ENCODE measurements at regions not wholly inside any gene's neighbourhood (a gene's known extent, or its start where the extent isn't known, plus 50 kb on each side); places are given as distances from the start of the nearest gene placed in this dataset.

DNA sequence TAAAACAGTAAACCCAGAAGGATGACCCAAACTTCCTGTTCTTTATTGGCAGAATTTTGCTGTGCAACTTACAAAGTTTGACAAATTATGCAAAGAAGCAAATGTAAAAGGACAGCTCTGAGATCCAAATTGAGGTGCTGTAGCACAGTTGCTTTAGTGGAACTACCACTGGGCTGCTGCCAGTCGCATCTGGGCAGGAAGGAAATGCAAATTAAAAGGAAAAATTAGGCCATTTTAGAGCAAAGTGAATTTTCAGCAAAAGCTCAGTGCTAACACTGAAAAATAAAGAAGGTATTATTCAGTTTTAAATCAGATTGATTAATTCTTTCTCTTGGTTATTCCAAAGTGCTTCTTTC, 104.5 kb downstream of the ZMAT3 start:
- Histone ChIP-seq H3K4me2 (ENCODE audit: low read depth, low read length, poor library complexity, severe bottlenecking) (peak overlapping the region; percentile 97), H3K9me3 (ENCODE audit: insufficient read depth, low read length) (no peaks in the 10 kb centered on the region), H4K20me1 (ENCODE audit: low read depth, low read length) (no peaks in the 10 kb centered on the region), H3F3A (ENCODE audit: insufficient read depth) (peaks cover 24% of the 10 kb centered on the region), H3K36me3 (ENCODE audit: low read length) (no peaks in the 10 kb centered on the region), H3K4me3 (ENCODE audit: insufficient read depth, low read length, poor library complexity, severe bottlenecking) (peak overlapping the region; percentile 33), H3K27ac (ENCODE audit: low read depth, low read length) (peak overlapping the region; percentile 95), H3K9ac (ENCODE audit: low read length) (peak overlapping the region; percentile 63), H3K27me3 (ENCODE audit: low read length) (no peaks in the 10 kb centered on the region), H2AFZ (ENCODE audit: low read depth, low read length, severe bottlenecking) (peak overlapping the region; percentile 69), H3K79me2 (ENCODE audit: insufficient read depth, low read length) (no peaks in the 10 kb centered on the region), H3K9me2 (replicated peaks; ENCODE audit: insufficient read depth, low read length) (no peaks in the 10 kb centered on the region)
- TF ChIP-seq EZH2phosphoT487 (conservative IDR thresholded peaks at IDR 0.05; ENCODE audit: low read length) = no peak
- TF ChIP-seq, protein P1, sequence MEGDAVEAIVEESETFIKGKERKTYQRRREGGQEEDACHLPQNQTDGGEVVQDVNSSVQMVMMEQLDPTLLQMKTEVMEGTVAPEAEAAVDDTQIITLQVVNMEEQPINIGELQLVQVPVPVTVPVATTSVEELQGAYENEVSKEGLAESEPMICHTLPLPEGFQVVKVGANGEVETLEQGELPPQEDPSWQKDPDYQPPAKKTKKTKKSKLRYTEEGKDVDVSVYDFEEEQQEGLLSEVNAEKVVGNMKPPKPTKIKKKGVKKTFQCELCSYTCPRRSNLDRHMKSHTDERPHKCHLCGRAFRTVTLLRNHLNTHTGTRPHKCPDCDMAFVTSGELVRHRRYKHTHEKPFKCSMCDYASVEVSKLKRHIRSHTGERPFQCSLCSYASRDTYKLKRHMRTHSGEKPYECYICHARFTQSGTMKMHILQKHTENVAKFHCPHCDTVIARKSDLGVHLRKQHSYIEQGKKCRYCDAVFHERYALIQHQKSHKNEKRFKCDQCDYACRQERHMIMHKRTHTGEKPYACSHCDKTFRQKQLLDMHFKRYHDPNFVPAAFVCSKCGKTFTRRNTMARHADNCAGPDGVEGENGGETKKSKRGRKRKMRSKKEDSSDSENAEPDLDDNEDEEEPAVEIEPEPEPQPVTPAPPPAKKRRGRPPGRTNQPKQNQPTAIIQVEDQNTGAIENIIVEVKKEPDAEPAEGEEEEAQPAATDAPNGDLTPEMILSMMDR (IDR thresholded peaks at IDR 0.05; ENCODE audit: insufficient read depth, low read length, poor library complexity, severe bottlenecking) = no peak

DNA sequence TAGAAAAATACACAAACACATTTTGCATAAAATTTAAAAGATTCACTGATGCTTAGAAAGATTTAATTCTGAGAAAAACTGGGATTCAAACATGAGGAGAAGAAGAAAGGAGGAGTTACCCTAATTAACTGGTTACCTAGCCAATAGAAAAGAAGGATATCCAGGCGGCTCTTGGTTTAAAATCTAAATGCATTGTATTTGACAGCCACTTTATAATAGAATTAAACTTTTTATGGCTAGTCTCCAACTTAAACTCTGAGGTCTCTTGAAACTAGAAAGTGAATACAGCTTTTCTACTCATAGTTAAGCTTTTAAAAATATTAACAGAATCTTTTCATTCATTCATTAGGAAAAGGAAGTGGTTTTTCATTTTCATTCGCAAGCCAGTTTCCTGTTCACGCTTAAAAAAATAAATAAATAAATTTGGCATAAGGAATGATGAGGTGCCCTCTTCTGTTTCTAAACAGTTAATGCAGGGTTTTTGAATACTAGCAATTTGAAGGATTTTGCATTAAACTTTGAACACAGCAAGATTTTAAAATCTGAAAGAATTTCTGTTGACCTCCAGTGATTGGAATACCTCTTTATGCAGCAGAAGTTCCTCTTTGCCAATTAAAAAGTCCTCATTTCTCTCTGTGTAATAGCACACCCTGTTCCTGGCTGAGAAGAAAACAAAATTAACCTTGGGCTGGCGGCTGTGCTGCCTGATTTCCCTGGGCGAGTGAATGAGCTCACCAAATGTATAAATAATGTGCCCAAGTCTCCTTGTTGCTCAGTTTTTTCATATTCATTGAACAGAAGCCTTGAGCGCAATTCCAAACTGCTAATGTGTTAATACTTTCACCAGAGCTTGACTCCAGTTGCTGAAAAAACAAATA, 105.1 kb downstream of the ZMAT3 start:
- Histone ChIP-seq H3K27me3 (ENCODE audit: low read length) (no peaks in the 10 kb centered on the region), H3K9me3 (ENCODE audit: insufficient read depth, low read length) (no peaks in the 10 kb centered on the region), H3K4me2 (ENCODE audit: low read depth, low read length, poor library complexity, severe bottlenecking) (peak overlapping the region; percentile 97), H2AFZ (ENCODE audit: low read depth, low read length, severe bottlenecking) (peak overlapping the region; percentile 69), H4K20me1 (ENCODE audit: low read depth, low read length) (no peaks in the 10 kb centered on the region), H3K36me3 (ENCODE audit: low read length) (no peaks in the 10 kb centered on the region), H3K79me2 (ENCODE audit: insufficient read depth, low read length) (no peaks in the 10 kb centered on the region), H3F3A (ENCODE audit: insufficient read depth) (peaks cover 24% of the 10 kb centered on the region), H3K27ac (ENCODE audit: low read depth, low read length) (peak overlapping the region; percentile 95), H3K4me3 (ENCODE audit: insufficient read depth, low read length, poor library complexity, severe bottlenecking) (peak overlapping the region; percentile 33), H3K9ac (ENCODE audit: low read length) (peak overlapping the region; percentile 63), H3K9me2 (replicated peaks; ENCODE audit: insufficient read depth, low read length) (no peaks in the 10 kb centered on the region)
- TF ChIP-seq, protein P1 (IDR thresholded peaks at IDR 0.05; ENCODE audit: insufficient read depth, low read length, poor library complexity, severe bottlenecking) = peak; percentile 66
- no peak for TF ChIP-seq EZH2phosphoT487 (conservative IDR thresholded peaks at IDR 0.05; ENCODE audit: low read length)

DNA sequence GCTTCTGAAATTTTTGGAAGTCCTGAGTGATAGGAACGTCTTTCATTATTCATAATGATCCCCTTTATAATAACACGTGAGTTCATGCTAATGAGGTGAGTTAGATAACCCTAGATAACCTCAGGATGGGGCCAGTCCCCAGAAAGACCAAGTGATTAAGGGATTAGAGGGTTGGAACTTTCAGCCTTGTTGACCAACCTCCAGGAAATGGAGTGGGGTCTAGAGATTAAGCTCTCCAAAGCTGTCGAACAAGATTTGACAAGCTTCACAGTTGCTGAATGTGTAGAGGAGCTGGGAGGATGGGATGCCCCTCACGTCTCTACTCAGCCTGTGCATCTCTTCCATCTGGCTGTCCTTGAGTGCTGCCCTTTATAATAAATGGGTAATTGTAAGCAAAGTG, 107.1 kb downstream of the ZMAT3 start:
- Histone ChIP-seq H2AFZ (ENCODE audit: low read depth, low read length, severe bottlenecking) (no peak overlapping the region), H3K9ac (ENCODE audit: low read length) (no peak overlapping the region), H3K4me2 (ENCODE audit: low read depth, low read length, poor library complexity, severe bottlenecking) (no peak overlapping the region), H3K9me3 (ENCODE audit: insufficient read depth, low read length) (no peaks in the 10 kb centered on the region), H3K9me2 (replicated peaks; ENCODE audit: insufficient read depth, low read length) (no peaks in the 10 kb centered on the region), H3K27me3 (ENCODE audit: low read length) (no peaks in the 10 kb centered on the region), H4K20me1 (ENCODE audit: low read depth, low read length) (no peaks in the 10 kb centered on the region), H3F3A (ENCODE audit: insufficient read depth) (peaks cover 22% of the 10 kb centered on the region), H3K79me2 (ENCODE audit: insufficient read depth, low read length) (no peaks in the 10 kb centered on the region), H3K36me3 (ENCODE audit: low read length) (no peaks in the 10 kb centered on the region), H3K4me3 (ENCODE audit: insufficient read depth, low read length, poor library complexity, severe bottlenecking) (no peak overlapping the region), H3K27ac (ENCODE audit: low read depth, low read length) (no peak overlapping the region)
- TF ChIP-seq, protein P1 (IDR thresholded peaks at IDR 0.05; ENCODE audit: insufficient read depth, low read length, poor library complexity, severe bottlenecking) = no peak
- TF ChIP-seq EZH2phosphoT487 (conservative IDR thresholded peaks at IDR 0.05; ENCODE audit: low read length) = no peak
